ENCODE measurements at regions not wholly inside any gene's neighbourhood (a gene's known extent, or its start where the extent isn't known, plus 50 kb on each side); places are given as distances from the start of the nearest gene placed in this dataset.

DNA sequence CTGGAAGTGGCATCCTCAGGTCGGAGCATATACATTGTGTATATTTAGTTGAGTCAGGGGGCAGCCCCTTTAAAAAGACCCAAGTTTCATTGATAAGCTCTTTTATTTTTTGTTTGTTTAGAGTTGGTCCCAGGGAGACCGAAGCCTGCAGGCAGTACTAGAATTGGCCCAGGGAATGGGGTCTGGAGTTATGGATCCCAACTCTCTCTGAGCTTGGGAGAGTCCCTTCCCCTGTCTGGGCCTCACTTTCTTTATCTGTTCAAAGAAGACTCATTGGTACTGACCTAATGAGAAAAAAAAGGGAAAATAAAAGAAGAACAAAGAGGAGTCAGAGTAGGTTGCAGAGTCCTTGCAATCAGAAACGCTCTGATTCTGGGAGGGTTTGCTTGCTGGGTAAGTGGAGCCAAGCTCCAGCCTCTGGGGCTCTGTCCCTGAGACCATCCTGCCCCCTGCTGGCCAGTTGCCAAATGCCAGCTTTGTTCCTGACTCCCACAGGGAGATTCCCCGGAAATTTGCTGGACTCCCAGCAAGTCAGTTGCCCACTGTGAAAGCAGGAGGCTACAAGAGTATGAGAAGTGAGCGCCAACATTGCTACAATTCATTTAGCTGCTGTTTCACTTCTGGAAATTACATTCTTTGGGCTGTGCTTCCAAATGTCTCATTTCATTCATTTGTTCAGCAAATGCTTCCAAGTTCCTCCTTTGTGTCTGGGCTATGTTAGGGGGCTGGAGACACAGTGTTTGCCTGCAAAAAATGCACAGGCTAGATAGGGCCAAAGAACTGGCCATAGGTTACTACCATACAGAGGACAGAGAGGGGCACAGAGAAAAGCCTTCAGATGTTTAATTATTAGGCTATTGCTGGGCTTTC, 156.2 kb downstream of the MELK start:
- H3K4me2 ChIP-seq = no peak overlapping the region
- no peaks in the 10 kb centered on the region for H3K9me3 ChIP-seq (replicated peaks in 1 of 11)
- peaks cover 12 to 17% (median 14%) of the 10 kb centered on the region in 10 experiments for H3K4me1 ChIP-seq
- TF ChIP-seq Cebpa-rat (IDR thresholded peaks at IDR 0.05) = no peak
- no peaks in the 10 kb centered on the region for H4K20me1 ChIP-seq
- no peak overlapping the region for H3K4me3 ChIP-seq
- no peaks in the 10 kb centered on the region for H3K27me3 ChIP-seq
- H3K36me3 ChIP-seq = no peaks in the 10 kb centered on the region
- no peak overlapping the region for H3K27ac ChIP-seq
- H3K9ac ChIP-seq = no peak overlapping the region

GRCh38 chr9:36729906-36730305, 157.2 kb downstream of the MELK start:
- Histone ChIP-seq H3K27me3 (no peaks in the 10 kb centered on the region), H4K20me1 (no peaks in the 10 kb centered on the region), H3K36me3 (no peaks in the 10 kb centered on the region), H3K9ac (no peak overlapping the region), H3K4me1 (peaks cover 10 to 15% (median 13%) of the 10 kb centered on the region in 10 experiments), H3K27ac (no peak overlapping the region), H3K4me3 (no peak overlapping the region), H3K4me2 (no peak overlapping the region), H3K9me3 (replicated peaks in 1 of 11) (no peaks in the 10 kb centered on the region)
- no peak for TF ChIP-seq Cebpa-rat (IDR thresholded peaks at IDR 0.05)

DNA sequence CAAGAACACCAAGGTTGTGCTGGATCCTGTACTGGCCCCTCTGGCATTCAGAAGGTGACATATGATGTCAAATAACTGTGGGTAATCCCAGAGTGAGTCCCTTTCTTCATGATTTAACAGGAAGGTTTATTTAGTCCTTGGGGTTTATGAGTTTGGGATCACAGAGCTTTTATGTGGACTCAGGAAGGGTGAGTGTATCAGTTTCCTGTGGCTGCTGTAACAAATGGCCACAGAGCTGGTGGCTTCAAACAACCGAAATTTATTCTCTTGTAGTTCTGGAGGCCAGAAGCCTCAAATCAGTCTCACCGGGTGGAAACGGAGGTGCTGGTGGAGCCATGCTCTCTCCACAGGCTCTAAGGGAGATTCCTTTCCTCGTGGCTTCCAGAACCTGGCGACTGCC, 157.7 kb downstream of the MELK start:
- H3K4me3 ChIP-seq = no peak overlapping the region
- no peaks in the 10 kb centered on the region for H4K20me1 ChIP-seq
- no peaks in the 10 kb centered on the region for H3K36me3 ChIP-seq
- H3K9ac ChIP-seq = no peak overlapping the region
- peaks cover 10 to 15% (median 13%) of the 10 kb centered on the region in 10 experiments for H3K4me1 ChIP-seq
- peak overlapping the region in 1 of 11 experiments; percentile 58; a peak in 1 of 22 replicates for H3K27ac ChIP-seq
- no peak overlapping the region for H3K4me2 ChIP-seq
- no peaks in the 10 kb centered on the region for H3K9me3 ChIP-seq (replicated peaks in 1 of 11)
- no peak for TF ChIP-seq Cebpa-rat (IDR thresholded peaks at IDR 0.05)
- H3K27me3 ChIP-seq = no peaks in the 10 kb centered on the region

DNA sequence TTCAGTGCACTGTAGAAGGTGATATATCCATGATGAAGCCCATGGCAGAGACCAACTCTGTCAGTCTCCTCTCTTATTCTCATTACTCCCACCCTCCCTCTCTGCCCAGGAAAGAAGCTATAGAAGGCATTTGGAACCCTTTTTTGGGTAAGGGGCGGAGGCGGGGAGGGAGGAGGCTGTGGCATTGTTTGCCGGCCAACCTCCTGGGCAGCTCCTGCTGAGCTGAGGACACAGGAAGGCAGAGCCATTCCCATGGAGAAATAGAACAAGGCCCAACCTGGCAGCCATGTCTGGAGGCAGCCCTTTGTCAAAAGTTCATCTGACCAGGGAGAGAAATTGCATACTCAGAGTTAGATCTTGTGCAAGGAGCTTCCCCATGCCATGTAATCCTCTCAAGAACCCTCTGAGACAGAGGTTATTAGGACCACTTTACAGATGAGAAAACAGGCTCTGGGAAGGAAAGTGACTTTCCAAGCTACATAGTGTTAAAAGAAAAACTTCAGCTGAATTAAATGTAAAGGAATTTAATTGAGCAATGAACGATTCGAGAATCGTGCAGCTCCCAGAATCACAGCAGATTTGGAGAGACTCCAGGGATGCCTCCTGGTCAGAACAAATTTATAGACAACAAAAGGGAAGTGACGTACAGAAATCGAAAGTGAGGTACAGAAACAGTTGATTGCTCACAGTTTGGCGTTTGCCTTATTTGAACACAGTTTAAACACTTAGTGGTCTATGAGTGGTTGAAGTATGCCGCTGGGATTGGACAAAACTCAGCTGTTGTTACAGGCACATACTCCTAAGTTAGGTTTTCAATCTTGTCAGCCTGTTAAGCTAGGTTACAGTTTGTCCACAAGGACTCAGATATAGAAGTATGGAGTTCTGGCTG, 158.6 kb downstream of the MELK start:
- peak overlapping the region; percentile 11 to 63 (median 49); a peak in 21 of 22 replicates for H3K4me2 ChIP-seq
- H3K4me1 ChIP-seq = peaks cover 10 to 15% (median 13%) of the 10 kb centered on the region in 10 experiments
- peak overlapping the region in 5 of 11 experiments; percentile 29 to 67 (median 47); a peak in 7 of 22 replicates for H3K27ac ChIP-seq
- no peak overlapping the region for H3K9ac ChIP-seq
- no peak overlapping the region for H3K4me3 ChIP-seq
- no peaks in the 10 kb centered on the region for H3K36me3 ChIP-seq
- no peaks in the 10 kb centered on the region for H3K27me3 ChIP-seq
- no peak for TF ChIP-seq Cebpa-rat (IDR thresholded peaks at IDR 0.05)
- H4K20me1 ChIP-seq = no peaks in the 10 kb centered on the region
- no peaks in the 10 kb centered on the region for H3K9me3 ChIP-seq (replicated peaks in 1 of 11)

GRCh38 chr9:36734737-36735136, 162.0 kb downstream of the MELK start:
- Histone ChIP-seq H3K36me3 (no peaks in the 10 kb centered on the region), H3K27me3 (peaks cover 13 to 22% (median 19%) of the 10 kb centered on the region in 11 experiments), H4K20me1 (0 out of 22 replicates have a peak, but pooled peaks cover 0 to 3% (median 0%) of the 10 kb centered on the region in 11 experiments), H3K9me3 (replicated peaks in 1 of 11) (0 out of 22 replicates have a peak, but pooled peaks cover 0 to 1% (median 0%) of the 10 kb centered on the region in 11 experiments), H3K4me3 (no peak overlapping the region), H3K9ac (no peak overlapping the region), H3K4me1 (peaks cover 12 to 20% (median 17%) of the 10 kb centered on the region in 10 experiments), H3K27ac (no peak overlapping the region), H3K4me2 (no peak overlapping the region)
- no peak for TF ChIP-seq Cebpa-rat (IDR thresholded peaks at IDR 0.05)

GRCh38 chr9:36736648-36737047, 164.0 kb downstream of the MELK start:
- 0 out of 22 replicates have a peak, but pooled peaks cover 0 to 4% (median 0%) of the 10 kb centered on the region in 11 experiments for H3K9me3 ChIP-seq (replicated peaks in 1 of 11)
- H3K9ac ChIP-seq = no peak overlapping the region
- no peak overlapping the region for H3K4me2 ChIP-seq
- peaks cover 7 to 16% (median 14%) of the 10 kb centered on the region in 10 experiments for H3K4me1 ChIP-seq
- 0 out of 22 replicates have a peak, but pooled peaks cover 0 to 6% (median 0%) of the 10 kb centered on the region in 11 experiments for H4K20me1 ChIP-seq
- no peak overlapping the region for H3K4me3 ChIP-seq
- no peaks in the 10 kb centered on the region for H3K36me3 ChIP-seq
- no peak overlapping the region for H3K27ac ChIP-seq
- H3K27me3 ChIP-seq = peaks cover 28 to 41% (median 38%) of the 10 kb centered on the region in 11 experiments
- peak in 1 of 11 experiments; percentile 21; a peak in 1 of 22 replicates for TF ChIP-seq Cebpa-rat (IDR thresholded peaks at IDR 0.05)

DNA sequence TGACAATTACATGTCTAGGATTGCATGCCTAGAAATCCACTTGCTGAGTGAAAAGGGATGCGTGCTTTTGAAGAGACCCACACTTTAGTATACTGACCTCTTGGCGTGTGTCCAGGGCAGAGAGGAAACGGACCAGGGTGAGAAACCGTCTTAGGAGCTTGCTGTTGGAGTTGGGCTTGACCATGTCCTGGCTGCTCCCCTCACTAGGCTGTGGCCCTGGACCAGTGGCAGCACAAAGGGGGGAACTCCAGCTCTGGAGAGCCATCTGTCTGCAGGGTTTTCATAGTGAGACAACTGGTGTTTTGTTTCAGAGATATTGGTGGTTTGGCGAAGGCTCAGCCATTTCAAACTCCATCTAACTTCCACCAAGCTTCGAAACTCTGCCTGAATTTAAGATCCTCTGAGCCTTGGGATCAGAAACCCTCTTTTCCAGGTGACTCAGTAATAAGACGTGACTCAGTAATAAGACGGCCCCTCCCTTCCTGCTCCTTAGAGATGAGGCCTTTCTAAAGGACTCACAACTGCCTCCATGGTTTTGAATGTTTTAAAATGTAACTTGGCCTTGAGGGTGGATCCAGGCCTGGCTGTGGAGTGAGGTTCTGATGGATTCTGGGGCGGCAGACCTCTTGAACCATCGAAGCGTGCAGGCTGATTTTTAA, 165.8 kb downstream of the MELK start:
- H4K20me1 ChIP-seq = 0 out of 22 replicates have a peak, but pooled peaks cover 0 to 6% (median 0%) of the 10 kb centered on the region in 11 experiments
- peaks cover 28 to 47% (median 44%) of the 10 kb centered on the region in 11 experiments for H3K27me3 ChIP-seq
- H3K9me3 ChIP-seq (replicated peaks in 1 of 11) = 0 out of 22 replicates have a peak, but pooled peaks cover 0 to 4% (median 0%) of the 10 kb centered on the region in 11 experiments
- no peak overlapping the region for H3K4me2 ChIP-seq
- no peak overlapping the region for H3K27ac ChIP-seq
- H3K36me3 ChIP-seq = no peaks in the 10 kb centered on the region
- peaks cover 0 to 7% (median 5%) of the 10 kb centered on the region in 10 experiments; a peak in 7 of 20 replicates for H3K4me1 ChIP-seq
- H3K9ac ChIP-seq = no peak overlapping the region
- TF ChIP-seq Cebpa-rat (IDR thresholded peaks at IDR 0.05) = no peak
- no peak overlapping the region for H3K4me3 ChIP-seq

DNA sequence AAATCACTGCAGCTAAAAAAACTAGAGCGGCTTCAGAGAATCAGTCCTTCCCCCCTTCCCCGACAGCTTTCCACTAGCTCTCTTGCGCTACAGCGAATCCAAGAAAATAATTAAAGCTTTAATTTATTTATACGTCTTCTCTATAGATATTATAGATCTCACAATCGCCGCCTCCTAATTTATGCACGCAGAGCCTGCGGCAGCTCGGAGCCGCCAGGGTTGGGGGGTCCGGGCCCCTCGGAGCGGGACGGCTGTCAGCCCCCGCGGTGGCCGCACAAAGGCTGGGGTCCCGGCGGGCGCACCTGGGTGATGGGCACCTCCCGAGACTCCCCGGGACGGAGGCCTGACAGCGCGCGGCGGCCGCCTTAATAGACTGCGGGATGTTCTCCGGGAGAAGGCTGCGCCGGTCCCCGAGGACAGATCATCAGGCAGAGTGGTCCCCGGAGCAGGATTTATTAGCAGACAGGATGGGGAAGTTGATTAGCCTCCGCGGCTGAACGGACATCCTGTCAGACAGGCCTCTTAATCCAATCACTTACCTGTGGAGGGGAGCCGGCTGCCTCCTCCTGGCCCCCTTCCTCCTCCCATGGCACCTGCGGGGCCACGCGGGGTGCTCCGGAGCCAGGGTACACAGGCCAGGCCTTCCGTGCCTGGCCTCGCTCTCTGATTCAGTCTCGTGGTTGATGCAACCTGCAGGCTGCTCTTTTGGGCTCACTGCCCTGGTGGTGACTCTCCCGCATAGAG, 166.8 kb downstream of the MELK start:
- Histone ChIP-seq H3K4me3 (no peak overlapping the region), H4K20me1 (0 out of 22 replicates have a peak, but pooled peaks cover 0 to 12% (median 0%) of the 10 kb centered on the region in 11 experiments), H3K4me2 (peak overlapping the region in 8 of 11 experiments; percentile 4 to 46 (median 32); a peak in 11 of 22 replicates), H3K4me1 (peaks cover 0 to 7% (median 5%) of the 10 kb centered on the region in 10 experiments; a peak in 7 of 20 replicates), H3K27ac (no peak overlapping the region), H3K36me3 (no peaks in the 10 kb centered on the region), H3K9ac (no peak overlapping the region), H3K9me3 (replicated peaks in 1 of 11) (0 out of 22 replicates have a peak, but pooled peaks cover 0 to 4% (median 0%) of the 10 kb centered on the region in 11 experiments), H3K27me3 (peaks cover 28 to 47% (median 44%) of the 10 kb centered on the region in 11 experiments)
- no peak for TF ChIP-seq Cebpa-rat (IDR thresholded peaks at IDR 0.05)

All from BLaER1 treated with 17β-estradiol and CSF1 and Interleukin-3, amounts not matched to agents 10 nM and 100 nM (cell line).